ENCODE measurements at regions not wholly inside any gene's neighbourhood (a gene's known extent, or its start where the extent isn't known, plus 50 kb on each side); places are given as distances from the start of the nearest gene placed in this dataset.

GRCh38 chr1:213331631-213332175, 280.7 kb downstream of the RPS6KC1 start:
- Histone ChIP-seq H3K27ac (no peak overlapping the region), H4K20me1 (ENCODE audit: low read depth) (no peaks in the 10 kb centered on the region), H3K4me3 (no peak overlapping the region), H3K4me2 (no peak overlapping the region), H3K27me3 (no peaks in the 10 kb centered on the region), H3K79me2 (ENCODE audit: low read depth) (no peaks in the 10 kb centered on the region), H3K9ac (no peak overlapping the region), H3K4me1 (peaks cover 14% of the 10 kb centered on the region), H3K36me3 (no peaks in the 10 kb centered on the region), H3F3A (ENCODE audit: low read depth) (no peaks in the 10 kb centered on the region), H2AFZ (replicated peaks) (no peak overlapping the region), H3K9me3 (ENCODE audit: low read depth) (no peaks in the 10 kb centered on the region)
- Mint-ChIP-seq H3K36me3 (no peaks in the 10 kb centered on the region), H3K4me3 (no peak overlapping the region), H3K4me1 (peaks cover 22% of the 10 kb centered on the region), H3K27ac (peak overlapping the region; percentile 57), H3K27me3 (ENCODE audit: insufficient read depth, low read depth) (peaks cover 5% of the 10 kb centered on the region), H3K9me3 (no peaks in the 10 kb centered on the region)
- DNase-seq (ENCODE audit: low spot score) = no peak
- TF ChIP-seq EZH2phosphoT487 (IDR thresholded peaks at IDR 0.05) (no peak), CTCF (IDR thresholded peaks at IDR 0.05) (no peak), EZH2 (IDR thresholded peaks at IDR 0.05) (no peak)

GRCh38 chr1:213332491-213332890, 281.4 kb downstream of the RPS6KC1 start:
- no peak for DNase-seq (ENCODE audit: low spot score)
- H3K4me2 ChIP-seq = no peak overlapping the region
- no peak overlapping the region for H2AFZ ChIP-seq (replicated peaks)
- H3K4me3 Mint-ChIP-seq = no peak overlapping the region
- H3K9me3 Mint-ChIP-seq = no peaks in the 10 kb centered on the region
- no peak overlapping the region for H3K27ac ChIP-seq
- H3K27me3 Mint-ChIP-seq (ENCODE audit: insufficient read depth, low read depth) = peaks cover 5% of the 10 kb centered on the region
- peaks cover 8% of the 10 kb centered on the region for H3K4me1 ChIP-seq
- no peak for TF ChIP-seq EZH2phosphoT487 (IDR thresholded peaks at IDR 0.05)
- TF ChIP-seq EZH2 (IDR thresholded peaks at IDR 0.05) = no peak
- TF ChIP-seq CTCF (IDR thresholded peaks at IDR 0.05) = no peak
- no peaks in the 10 kb centered on the region for H3K36me3 Mint-ChIP-seq
- H3F3A ChIP-seq (ENCODE audit: low read depth) = no peaks in the 10 kb centered on the region
- no peaks in the 10 kb centered on the region for H3K79me2 ChIP-seq (ENCODE audit: low read depth)
- no peaks in the 10 kb centered on the region for H3K27me3 ChIP-seq
- no peaks in the 10 kb centered on the region for H3K9me3 ChIP-seq (ENCODE audit: low read depth)
- no peaks in the 10 kb centered on the region for H3K36me3 ChIP-seq
- H3K27ac Mint-ChIP-seq = no peak overlapping the region
- no peak overlapping the region for H3K4me3 ChIP-seq
- peaks cover 15% of the 10 kb centered on the region for H3K4me1 Mint-ChIP-seq
- no peaks in the 10 kb centered on the region for H4K20me1 ChIP-seq (ENCODE audit: low read depth)
- H3K9ac ChIP-seq = no peak overlapping the region

- Histone ChIP-seq H3F3A (ENCODE audit: low read depth) (no peaks in the 10 kb centered on the region), H2AFZ (replicated peaks) (no peak overlapping the region), H3K36me3 (no peaks in the 10 kb centered on the region), H3K9ac (no peak overlapping the region), H3K9me3 (ENCODE audit: low read depth) (no peaks in the 10 kb centered on the region), H3K4me1 (peaks cover 8% of the 10 kb centered on the region), H3K79me2 (ENCODE audit: low read depth) (no peaks in the 10 kb centered on the region), H3K4me2 (no peak overlapping the region), H3K4me3 (no peak overlapping the region), H4K20me1 (ENCODE audit: low read depth) (no peaks in the 10 kb centered on the region), H3K27ac (no peak overlapping the region), H3K27me3 (no peaks in the 10 kb centered on the region)
- no peaks in the 10 kb centered on the region for H3K9me3 Mint-ChIP-seq
- TF ChIP-seq EZH2 (IDR thresholded peaks at IDR 0.05) (no peak), EZH2phosphoT487 (IDR thresholded peaks at IDR 0.05) (no peak), CTCF (IDR thresholded peaks at IDR 0.05) (no peak)
- no peak overlapping the region for H3K4me3 Mint-ChIP-seq
- DNase-seq (ENCODE audit: low spot score) = no peak
- H3K4me1 Mint-ChIP-seq = peaks cover 13% of the 10 kb centered on the region
- H3K36me3 Mint-ChIP-seq = no peaks in the 10 kb centered on the region
- peaks cover 5% of the 10 kb centered on the region for H3K27me3 Mint-ChIP-seq (ENCODE audit: insufficient read depth, low read depth)
- H3K27ac Mint-ChIP-seq = no peak overlapping the region
Measured at GRCh38 chr1:213333121-213333520, 282.1 kb downstream of the RPS6KC1 start.

All from neural progenitor cell (in vitro differentiated cells).